GM10266 (cell line): ENCODE measurements at regions not wholly inside any gene's neighbourhood (a gene's known extent, or its start where the extent isn't known, plus 50 kb on each side); places are given as distances from the start of the nearest gene placed in this dataset.

ENCODE experiments used
- DNase-seq: peaks from one replicate; pipeline ENCODE4 v3.0.0; 2012; ENCODE audit errors: extremely low spot score
- CTCF ChIP-seq: IDR thresholded peaks from 2 replicates; pipeline ENCODE4 v1.5.1; 2012; ENCODE audit warnings: mild to moderate bottlenecking, low read depth; ENCODE audit not compliant: control insufficient read depth, insufficient read depth; ENCODE audit errors: missing control alignments

DNA sequence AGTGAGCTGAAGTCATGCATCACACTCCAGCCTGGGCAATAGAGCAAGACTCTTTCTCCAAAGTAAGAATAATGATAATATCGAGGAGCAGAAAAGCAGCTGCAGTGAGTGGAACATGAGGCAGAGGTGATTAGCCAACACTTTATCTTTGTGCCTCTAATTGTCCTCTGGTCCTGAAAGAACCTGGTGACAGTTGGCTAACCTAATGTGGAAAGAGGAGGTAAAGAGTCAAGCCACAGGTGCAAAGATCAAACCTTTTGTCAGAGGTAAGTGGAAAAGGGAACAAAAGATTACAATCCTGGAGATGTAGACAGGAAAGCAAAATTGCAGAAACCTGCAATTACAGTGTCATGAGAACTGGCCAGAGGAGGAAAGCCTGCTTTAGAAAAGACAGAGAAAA, 53.5 kb upstream of the LCLAT1 start:
- TF ChIP-seq CTCF = no peak
- no peak for DNase-seq

GRCh38 chr2:30394096-30394495, 53.0 kb upstream of the LCLAT1 start:
- DNase-seq = no peak
- no peak for TF ChIP-seq CTCF

DNA sequence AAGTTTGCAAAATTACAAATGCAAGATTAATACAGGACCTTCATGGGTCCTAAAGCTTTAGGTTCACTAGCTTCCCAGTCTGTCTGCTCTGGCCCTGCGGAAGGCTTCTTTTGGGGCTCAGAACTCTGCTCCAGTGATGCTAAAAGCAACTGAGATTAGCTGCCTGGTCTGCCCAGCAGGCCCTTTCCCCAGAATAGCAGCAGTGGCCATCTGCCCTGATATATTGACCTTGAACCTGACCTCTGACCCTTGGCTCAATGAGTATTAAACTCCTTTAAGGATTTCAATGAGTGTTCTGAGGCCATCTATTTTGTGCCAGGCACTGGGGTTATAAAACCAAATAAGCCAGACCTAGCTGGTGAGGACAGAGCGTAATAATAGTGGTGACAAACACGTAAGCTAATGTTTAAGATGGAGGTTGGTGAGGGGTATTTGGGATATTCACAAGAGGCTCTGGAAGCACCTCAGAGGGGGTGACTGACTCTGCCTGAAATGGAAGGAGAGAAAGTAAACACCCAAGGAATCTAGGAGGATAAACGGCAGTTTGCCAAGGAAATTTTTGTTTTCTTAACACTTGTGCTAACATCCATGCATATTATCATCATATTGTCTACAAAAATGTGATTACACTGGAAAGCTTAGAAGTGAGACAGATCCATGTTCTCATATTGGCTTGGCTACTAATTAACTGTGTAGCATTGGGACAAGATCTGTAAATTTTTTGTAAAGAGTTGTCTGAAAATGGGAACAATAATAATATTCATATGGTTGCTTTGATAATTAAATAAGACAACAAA, 50.4 kb upstream of the LCLAT1 start:
- no peak for TF ChIP-seq CTCF
- no peak for DNase-seq
